Lower leg skin (tissue), 3 donors: ENCODE measurements at regions not wholly inside any gene's neighbourhood (a gene's known extent, or its start where the extent isn't known, plus 50 kb on each side); places are given as distances from the start of the nearest gene placed in this dataset.

Source experiments
- CTCF ChIP-seq, 3 donors: fragments of 450-650 bp; IDR thresholded peaks; one replicate each; pipeline ENCODE4 v1.5.1; 2016; ENCODE audit warnings: antibody characterized with exemption in 3 of 3, mild to moderate bottlenecking in 3 of 3, moderate library complexity in 2 of 3
- POLR2A ChIP-seq, 2 donors: fragments of 450-650 bp; IDR thresholded peaks; one replicate each; pipeline ENCODE4 v1.6.1; 2016 to 2017; ENCODE audit warnings: antibody characterized with exemption in 2 of 2, mild to moderate bottlenecking in 1 of 2, moderate library complexity in 1 of 2

GRCh38 chr3:73204841-73205240, 143.4 kb downstream of the EBLN2 start:
- TF ChIP-seq CTCF (IDR thresholded peaks at IDR 0.05): no peak
- no peak for TF ChIP-seq POLR2A (IDR thresholded peaks at IDR 0.05)
